Keratinocyte (primary cell): ENCODE measurements at regions not wholly inside any gene's neighbourhood (a gene's known extent, or its start where the extent isn't known, plus 50 kb on each side); places are given as distances from the start of the nearest gene placed in this dataset.

Experiments used
- DNase-seq: peaks from one replicate; pipeline ENCODE4 v3.0.0-alpha.2; 2011; ENCODE audit warnings: low read depth, missing footprints, low spot score
- FAIRE-seq: peaks from 2 replicates; lab custom pipeline; 2011; peaks lifted over from hg19 to GRCh38; lab: Jason Lieb, UNC
- H2AFZ ChIP-seq: 2 replicates; pipeline ENCODE4 v1.6.0; 2012; ENCODE audit warnings: low read length, control low read depth, inconsistent platforms; ENCODE audit not compliant: control insufficient read depth
- H3K27ac ChIP-seq: 2 replicates; pipeline ENCODE4 v1.5.1; 2011; ENCODE audit warnings: low read length; ENCODE audit not compliant: control insufficient read depth, insufficient read depth
- H3K27me3 ChIP-seq: 3 replicates; pipeline ENCODE4 v1.6.0; 2011; ENCODE audit warnings: low read length; ENCODE audit not compliant: control insufficient read depth, insufficient read depth; ENCODE audit errors: extremely low read depth
- H3K36me3 ChIP-seq, 2 experiments: 2 replicates in 1 of 2; 3 replicates in 1 of 2; pipeline ENCODE4 v1.5.1; 2011; ENCODE audit warnings: low read length in 2 of 2, mild to moderate bottlenecking in 1 of 2; ENCODE audit not compliant: control insufficient read depth in 2 of 2, insufficient read depth in 2 of 2; ENCODE audit errors: extremely low read depth in 1 of 2
- H3K4me1 ChIP-seq: 3 replicates; pipeline ENCODE4 v1.5.1; 2011; ENCODE audit warnings: low read length; ENCODE audit not compliant: control insufficient read depth, insufficient read depth; ENCODE audit errors: extremely low read depth
- H3K4me2 ChIP-seq: 3 replicates; pipeline ENCODE4 v1.6.0; 2011; ENCODE audit warnings: low read depth, low read length; ENCODE audit not compliant: control insufficient read depth, insufficient read depth; ENCODE audit errors: extremely low read depth
- H3K4me3 ChIP-seq, 3 experiments: fragments of 200-600 bp in 1 of 3; sonication (generic) in 1 of 3; 2 replicates in 2 of 3; 3 replicates in 1 of 3; pipeline ENCODE4 v1.5.1; 2011 to 2016; ENCODE audit warnings: low read length in 3 of 3, mild to moderate bottlenecking in 3 of 3, control low read depth in 2 of 3, inconsistent platforms in 1 of 3, low read depth in 1 of 3, mixed read lengths in 1 of 3, mixed run types in 1 of 3, moderate library complexity in 1 of 3; ENCODE audit not compliant: control insufficient read depth in 2 of 3, insufficient read depth in 2 of 3; ENCODE audit errors: extremely low read depth in 1 of 3
- H3K79me2 ChIP-seq: 2 replicates; pipeline ENCODE4 v1.6.0; 2012; ENCODE audit warnings: low read length; ENCODE audit not compliant: control insufficient read depth, insufficient read depth
- H3K9ac ChIP-seq: 3 replicates; pipeline ENCODE4 v1.6.0; 2011; ENCODE audit warnings: low read length; ENCODE audit not compliant: control insufficient read depth, insufficient read depth; ENCODE audit errors: extremely low read depth
- H3K9me1 ChIP-seq: 3 replicates; pipeline ENCODE4 v1.6.0; 2011; ENCODE audit warnings: low read length; ENCODE audit not compliant: control insufficient read depth, insufficient read depth; ENCODE audit errors: extremely low read depth
- H3K9me3 ChIP-seq: 2 replicates; pipeline ENCODE4 v1.5.1; 2012; ENCODE audit warnings: low read depth, low read length; ENCODE audit not compliant: control insufficient read depth
- H4K20me1 ChIP-seq: 3 replicates; pipeline ENCODE4 v1.6.0; 2011; ENCODE audit warnings: low read length; ENCODE audit not compliant: control insufficient read depth, insufficient read depth; ENCODE audit errors: extremely low read depth
- EZH2 ChIP-seq: IDR thresholded peaks from one replicate; pipeline ENCODE4 v1.6.1; 2012; ENCODE audit warnings: inconsistent platforms, mild to moderate bottlenecking, low read length, moderate library complexity
- dilution Hi-C: fragments of 300-500 bp; cut with MboI; formaldehyde crosslinking; loops from one replicate; pipeline ENCODE4 v1.7.0; 2020; ENCODE audit warnings: low sequenced_read_pairs; ENCODE audit not compliant: extremely low pct_ligation_motif_present
- TF ChIP-seq, protein P1 (sequence below), 3 experiments: IDR thresholded peaks in 1 of 3; conservative IDR thresholded peaks in 1 of 3; optimal IDR thresholded peaks in 1 of 3; 2 replicates in 2 of 3; 3 replicates in 1 of 3; pipeline versions ENCODE3 to v1.5.1; 2011; ENCODE audit warnings: low read length in 3 of 3, mild to moderate bottlenecking in 3 of 3, moderate library complexity in 2 of 3, control low read depth in 1 of 3, inconsistent platforms in 1 of 3; ENCODE audit not compliant: insufficient read depth in 2 of 3; ENCODE audit errors: extremely low read depth in 1 of 3

DNA sequence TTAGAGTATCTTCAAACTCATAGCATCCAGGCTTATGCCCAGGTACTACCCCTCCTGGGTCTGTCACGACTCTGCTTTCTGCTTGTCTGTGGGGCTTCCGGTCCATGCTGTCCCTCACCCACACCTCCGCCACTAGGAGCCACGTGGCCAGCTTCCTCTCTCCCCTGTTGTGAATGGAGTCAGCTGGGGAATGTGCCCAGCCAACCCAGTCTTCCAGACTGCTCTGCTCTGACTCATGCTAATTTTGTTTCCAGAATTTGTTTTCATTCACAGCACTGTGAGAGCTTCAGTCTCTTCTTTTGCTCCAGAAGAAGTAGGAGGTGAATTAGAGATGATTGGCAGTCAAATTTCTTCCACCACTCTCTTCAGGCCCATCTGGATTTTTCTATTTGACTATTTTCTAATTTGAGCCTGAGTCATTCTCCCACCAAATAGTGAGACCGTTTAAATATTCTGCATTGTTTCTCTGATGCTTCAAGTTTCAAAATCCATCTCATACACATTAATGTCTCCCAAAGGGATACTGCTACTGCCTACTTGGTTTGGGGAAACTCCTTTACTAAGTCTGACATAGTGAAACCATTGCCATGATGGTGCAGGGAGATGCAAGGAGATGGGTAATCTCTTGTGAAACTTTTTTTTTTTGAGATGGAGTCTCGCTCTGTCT, 424.1 kb upstream of the KIF2A start:
- dilution Hi-C loops: no loop called here
- Histone ChIP-seq H3K9ac (no peak overlapping the region), H3K9me1 (no peaks in the 10 kb centered on the region), H3K9me3 (no peaks in the 10 kb centered on the region), H3K4me2 (no peak overlapping the region), H3K4me3 (no peak overlapping the region), H4K20me1 (no peaks in the 10 kb centered on the region), H3K27ac (no peak overlapping the region), H2AFZ (no peak overlapping the region), H3K27me3 (no peaks in the 10 kb centered on the region), H3K36me3 (no peaks in the 10 kb centered on the region), H3K4me1 (peaks cover 13% of the 10 kb centered on the region), H3K79me2 (no peaks in the 10 kb centered on the region)
- DNase-seq (no peak), FAIRE-seq (peak; percentile 86)
- no peak for TF ChIP-seq EZH2
- TF ChIP-seq, protein P1, sequence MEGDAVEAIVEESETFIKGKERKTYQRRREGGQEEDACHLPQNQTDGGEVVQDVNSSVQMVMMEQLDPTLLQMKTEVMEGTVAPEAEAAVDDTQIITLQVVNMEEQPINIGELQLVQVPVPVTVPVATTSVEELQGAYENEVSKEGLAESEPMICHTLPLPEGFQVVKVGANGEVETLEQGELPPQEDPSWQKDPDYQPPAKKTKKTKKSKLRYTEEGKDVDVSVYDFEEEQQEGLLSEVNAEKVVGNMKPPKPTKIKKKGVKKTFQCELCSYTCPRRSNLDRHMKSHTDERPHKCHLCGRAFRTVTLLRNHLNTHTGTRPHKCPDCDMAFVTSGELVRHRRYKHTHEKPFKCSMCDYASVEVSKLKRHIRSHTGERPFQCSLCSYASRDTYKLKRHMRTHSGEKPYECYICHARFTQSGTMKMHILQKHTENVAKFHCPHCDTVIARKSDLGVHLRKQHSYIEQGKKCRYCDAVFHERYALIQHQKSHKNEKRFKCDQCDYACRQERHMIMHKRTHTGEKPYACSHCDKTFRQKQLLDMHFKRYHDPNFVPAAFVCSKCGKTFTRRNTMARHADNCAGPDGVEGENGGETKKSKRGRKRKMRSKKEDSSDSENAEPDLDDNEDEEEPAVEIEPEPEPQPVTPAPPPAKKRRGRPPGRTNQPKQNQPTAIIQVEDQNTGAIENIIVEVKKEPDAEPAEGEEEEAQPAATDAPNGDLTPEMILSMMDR (optimal IDR thresholded peaks at IDR 0.05 in 1 of 3, IDR thresholded peaks at IDR 0.05 in 1 of 3, conservative IDR thresholded peaks at IDR 0.05 in 1 of 3; ENCODE audit: extremely low read depth in 1 of 3, insufficient read depth in 2 of 3, low read length in 3 of 3): no peak

DNA sequence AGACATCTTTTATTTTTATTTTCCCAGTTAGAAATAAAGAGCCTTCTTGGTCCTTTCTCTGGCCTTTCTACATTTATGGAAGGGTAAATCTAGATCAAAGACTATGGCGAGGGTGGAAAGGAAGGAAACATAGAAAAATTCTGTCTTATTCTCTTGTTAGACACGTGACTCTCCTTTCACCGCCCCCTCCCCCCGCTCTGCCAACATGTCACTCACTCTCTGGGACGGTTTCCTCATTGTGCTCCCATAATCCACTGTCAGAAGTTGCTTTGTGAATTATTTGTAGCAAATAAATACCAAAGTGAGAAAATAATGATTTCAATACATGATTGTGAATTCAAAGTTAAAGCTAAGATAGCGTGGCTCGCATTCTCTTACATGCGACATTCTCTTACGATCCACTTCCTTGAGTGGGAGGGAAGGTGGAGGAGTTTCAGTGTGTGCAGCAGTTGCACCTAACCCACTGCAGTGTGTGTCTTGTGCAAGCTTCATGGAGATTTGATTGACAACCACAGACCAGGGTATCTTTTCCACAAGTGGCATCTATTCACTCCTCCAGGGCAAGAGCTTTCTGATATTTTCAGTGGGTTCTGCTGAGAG, 423.0 kb upstream of the KIF2A start:
- no peaks in the 10 kb centered on the region for H3K36me3 ChIP-seq
- no peak overlapping the region for H3K9ac ChIP-seq
- no peak for FAIRE-seq
- H3K4me1 ChIP-seq: peaks cover 12% of the 10 kb centered on the region
- H3K9me1 ChIP-seq: no peaks in the 10 kb centered on the region
- H3K27ac ChIP-seq: no peak overlapping the region
- H3K27me3 ChIP-seq: no peaks in the 10 kb centered on the region
- TF ChIP-seq, protein P1 (optimal IDR thresholded peaks at IDR 0.05 in 1 of 3, IDR thresholded peaks at IDR 0.05 in 1 of 3, conservative IDR thresholded peaks at IDR 0.05 in 1 of 3; ENCODE audit: extremely low read depth in 1 of 3, insufficient read depth in 2 of 3, low read length in 3 of 3): no peak
- TF ChIP-seq EZH2: no peak
- H3K4me2 ChIP-seq: no peak overlapping the region
- dilution Hi-C loops: no loop called here
- no peak for DNase-seq
- H3K79me2 ChIP-seq: no peaks in the 10 kb centered on the region
- H3K9me3 ChIP-seq: no peaks in the 10 kb centered on the region
- no peaks in the 10 kb centered on the region for H4K20me1 ChIP-seq
- no peak overlapping the region for H3K4me3 ChIP-seq
- no peak overlapping the region for H2AFZ ChIP-seq
